HG03575 (cell line): ENCODE measurements at regions not wholly inside any gene's neighbourhood (a gene's known extent, or its start where the extent isn't known, plus 50 kb on each side); places are given as distances from the start of the nearest gene placed in this dataset.
"Not testable (repeated sequence)": the region's sequence is repeated elsewhere in the genome, so short reads cannot be mapped to it uniquely, and the experiment has no call there.

Experiments
- ATAC-seq: cut with Tn5 transposase; IDR thresholded peaks from one replicate; pipeline ENCODE4 v1.9.1; 2021; ENCODE audit not compliant: unreplicated experiment, insufficient number of reproducible peaks, low FRiP score; ENCODE audit errors: extremely low read depth

- ATAC-seq: no peak
These were observed 374.3 kb downstream of the RPS24 start for GRCh38 chr10:78407966-78408365.

GRCh38 chr10:78408671-78409472 lies 375.2 kb downstream of the RPS24 start:
- ATAC-seq: no peak

GRCh38 chr10:78410046-78410965 lies 376.6 kb downstream of the RPS24 start:
- ATAC-seq: no peak

GRCh38 chr10:78411716-78412115 lies 378.1 kb downstream of the RPS24 start:
- no peak for ATAC-seq

GRCh38 chr10:78412605-78413004 lies 378.9 kb downstream of the RPS24 start:
- no peak for ATAC-seq

GRCh38 chr10:78413076-78414055 lies 379.7 kb downstream of the RPS24 start:
- ATAC-seq: no peak

GRCh38 chr10:78414380-78414779 lies 380.7 kb downstream of the RPS24 start:
- ATAC-seq: no peak

- no peak for ATAC-seq
These were observed 381.4 kb downstream of the RPS24 start for GRCh38 chr10:78415111-78415510.

- no peak for ATAC-seq
These were observed 382.7 kb downstream of the RPS24 start for GRCh38 chr10:78416031-78417011.

- ATAC-seq: no peak
These were observed 384.0 kb downstream of the RPS24 start for GRCh38 chr10:78417425-78418370.

- ATAC-seq: no peak
These were observed 386.0 kb downstream of the RPS24 start for GRCh38 chr10:78419481-78420265.

GRCh38 chr10:78420946-78421735 lies 387.5 kb downstream of the RPS24 start:
- ATAC-seq: no peak

GRCh38 chr10:78424050-78424449 lies 390.4 kb downstream of the RPS24 start:
- ATAC-seq: not testable (repeated sequence)

- no peak for ATAC-seq
These were observed 391.1 kb downstream of the RPS24 start for GRCh38 chr10:78424723-78425122.

GRCh38 chr10:78426181-78426580 lies 392.5 kb downstream of the RPS24 start:
- no peak for ATAC-seq
